ENCODE measurements at regions not wholly inside any gene's neighbourhood (a gene's known extent, or its start where the extent isn't known, plus 50 kb on each side); places are given as distances from the start of the nearest gene placed in this dataset.

GRCh38 chr13:69279213-69279612 is 828.4 kb upstream of the ATXN8OS start:
- no peaks in the 10 kb centered on the region for H3K27me3 ChIP-seq (ENCODE audit: control insufficient read depth, insufficient read depth, low read length)
- POLR2A ChIA-PET, result no interaction called here
- TF ChIP-seq, protein P1, sequence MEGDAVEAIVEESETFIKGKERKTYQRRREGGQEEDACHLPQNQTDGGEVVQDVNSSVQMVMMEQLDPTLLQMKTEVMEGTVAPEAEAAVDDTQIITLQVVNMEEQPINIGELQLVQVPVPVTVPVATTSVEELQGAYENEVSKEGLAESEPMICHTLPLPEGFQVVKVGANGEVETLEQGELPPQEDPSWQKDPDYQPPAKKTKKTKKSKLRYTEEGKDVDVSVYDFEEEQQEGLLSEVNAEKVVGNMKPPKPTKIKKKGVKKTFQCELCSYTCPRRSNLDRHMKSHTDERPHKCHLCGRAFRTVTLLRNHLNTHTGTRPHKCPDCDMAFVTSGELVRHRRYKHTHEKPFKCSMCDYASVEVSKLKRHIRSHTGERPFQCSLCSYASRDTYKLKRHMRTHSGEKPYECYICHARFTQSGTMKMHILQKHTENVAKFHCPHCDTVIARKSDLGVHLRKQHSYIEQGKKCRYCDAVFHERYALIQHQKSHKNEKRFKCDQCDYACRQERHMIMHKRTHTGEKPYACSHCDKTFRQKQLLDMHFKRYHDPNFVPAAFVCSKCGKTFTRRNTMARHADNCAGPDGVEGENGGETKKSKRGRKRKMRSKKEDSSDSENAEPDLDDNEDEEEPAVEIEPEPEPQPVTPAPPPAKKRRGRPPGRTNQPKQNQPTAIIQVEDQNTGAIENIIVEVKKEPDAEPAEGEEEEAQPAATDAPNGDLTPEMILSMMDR (IDR thresholded peaks at IDR 0.05; ENCODE audit: insufficient read depth, low read depth, low read length), result no peak
- no peak for DNase-seq (ENCODE audit: low read depth)
- no peak overlapping the region for H3K4me3 ChIP-seq (ENCODE audit: low read depth, low read length)
- CTCF ChIA-PET, result no interaction called here
- H3K36me3 ChIP-seq (ENCODE audit: control insufficient read depth, insufficient read depth, low read length), result no peaks in the 10 kb centered on the region

- CTCF ChIA-PET, result no interaction called here
- POLR2A ChIA-PET, result no interaction called here
- Histone ChIP-seq H3K4me3 (ENCODE audit: low read depth, low read length) (no peak overlapping the region), H3K27me3 (ENCODE audit: control insufficient read depth, insufficient read depth, low read length) (no peaks in the 10 kb centered on the region), H3K36me3 (ENCODE audit: control insufficient read depth, insufficient read depth, low read length) (no peaks in the 10 kb centered on the region)
- DNase-seq (ENCODE audit: low read depth), result no peak
- TF ChIP-seq, protein P1 (IDR thresholded peaks at IDR 0.05; ENCODE audit: insufficient read depth, low read depth, low read length), result no peak
Observed at GRCh38 chr13:69274231-69274630, 833.4 kb upstream of the ATXN8OS start.

DNA sequence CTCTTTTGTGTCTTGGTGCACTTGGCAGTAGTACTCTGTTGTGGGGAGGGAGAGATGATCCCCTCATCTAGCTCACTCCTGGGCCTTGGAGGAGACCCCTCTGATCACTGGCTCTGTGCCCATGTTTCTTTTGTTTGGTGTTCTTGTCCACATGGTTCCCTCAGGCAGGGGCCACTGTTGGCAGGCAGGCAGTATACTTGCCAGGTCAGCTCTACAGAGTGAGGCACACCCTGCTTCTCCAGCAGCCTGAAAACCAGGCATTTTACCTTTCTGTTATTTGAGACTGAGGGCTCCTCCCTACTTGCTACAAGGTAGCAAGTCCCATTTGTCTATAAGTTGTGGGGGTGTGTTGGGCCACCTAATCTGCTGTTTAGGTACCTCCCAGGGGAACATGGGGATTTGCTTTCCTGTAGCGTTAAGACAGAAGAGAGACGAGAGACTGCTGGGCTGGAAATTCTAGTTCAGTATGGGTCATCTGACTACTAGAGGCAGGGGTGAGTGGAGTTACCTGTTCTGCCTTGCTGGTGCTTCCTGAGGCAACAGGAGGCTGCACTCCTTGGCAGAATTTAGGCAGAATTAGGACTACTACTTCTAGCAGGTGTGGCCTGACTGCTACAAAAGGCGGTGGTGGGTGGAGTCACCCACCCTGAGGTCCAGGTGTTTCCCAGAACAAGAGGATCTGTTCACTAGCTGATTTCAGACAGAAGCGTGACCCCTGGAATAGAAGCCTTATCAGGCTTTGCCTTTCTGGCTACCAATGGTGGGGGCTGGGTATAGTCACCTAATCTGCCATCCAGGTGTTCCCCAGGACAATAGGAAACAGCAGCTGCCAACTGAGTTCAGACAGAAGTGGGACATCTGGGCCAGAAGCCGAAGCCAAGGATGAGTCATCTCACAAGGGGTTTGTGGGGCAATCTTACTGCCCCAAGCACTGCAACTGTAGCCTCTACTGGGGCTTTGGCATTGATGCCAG is 843.0 kb upstream of the ATXN8OS start:
- no peaks in the 10 kb centered on the region for H3K36me3 ChIP-seq (ENCODE audit: control insufficient read depth, insufficient read depth, low read length)
- no peak for DNase-seq (ENCODE audit: low read depth)
- ChIA-PET POLR2A (no interaction called here), CTCF (no interaction called here)
- no peaks in the 10 kb centered on the region for H3K27me3 ChIP-seq (ENCODE audit: control insufficient read depth, insufficient read depth, low read length)
- no peak overlapping the region for H3K4me3 ChIP-seq (ENCODE audit: low read depth, low read length)
- TF ChIP-seq, protein P1 (IDR thresholded peaks at IDR 0.05; ENCODE audit: insufficient read depth, low read depth, low read length), result no peak

- no peak for DNase-seq (ENCODE audit: low read depth)
- Histone ChIP-seq H3K4me3 (ENCODE audit: low read depth, low read length) (no peak overlapping the region), H3K27me3 (ENCODE audit: control insufficient read depth, insufficient read depth, low read length) (no peaks in the 10 kb centered on the region), H3K36me3 (ENCODE audit: control insufficient read depth, insufficient read depth, low read length) (no peaks in the 10 kb centered on the region)
- ChIA-PET POLR2A (no interaction called here), CTCF (no interaction called here)
- TF ChIP-seq, protein P1 (IDR thresholded peaks at IDR 0.05; ENCODE audit: insufficient read depth, low read depth, low read length), result no peak
Observed at GRCh38 chr13:69243366-69243765, 864.3 kb upstream of the ATXN8OS start.

DNA sequence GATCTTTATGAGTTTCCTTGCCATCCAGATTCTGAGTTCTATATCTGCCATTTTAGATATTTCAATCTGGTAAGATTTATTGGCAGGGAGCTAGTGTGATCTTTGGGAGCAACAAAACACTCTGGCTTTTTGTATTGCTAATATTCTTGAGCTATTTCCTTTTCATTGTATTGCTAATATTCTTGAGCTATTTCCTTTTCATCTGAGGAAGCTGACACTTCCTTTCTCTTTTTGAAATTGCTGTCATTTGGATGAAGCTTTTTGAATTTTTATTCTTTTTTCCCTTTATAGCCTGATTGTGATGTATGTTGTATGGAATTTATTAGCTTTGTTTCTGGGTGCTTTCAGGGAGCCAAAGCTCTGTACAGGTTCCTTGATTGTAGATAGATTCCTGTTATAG is 873.5 kb upstream of the ATXN8OS start:
- Histone ChIP-seq H3K36me3 (ENCODE audit: control insufficient read depth, insufficient read depth, low read length) (no peaks in the 10 kb centered on the region), H3K4me3 (ENCODE audit: low read depth, low read length) (no peak overlapping the region), H3K27me3 (ENCODE audit: control insufficient read depth, insufficient read depth, low read length) (no peaks in the 10 kb centered on the region)
- CTCF ChIA-PET, result no interaction called here
- TF ChIP-seq, protein P1 (IDR thresholded peaks at IDR 0.05; ENCODE audit: insufficient read depth, low read depth, low read length), result no peak
- DNase-seq (ENCODE audit: low read depth), result no peak
- POLR2A ChIA-PET, result no interaction called here

Data from BJ (cell line).